Suppressor macrophage treated with lipopolysaccharide for 1 hour (primary cell): ENCODE measurements at regions not wholly inside any gene's neighbourhood (a gene's known extent, or its start where the extent isn't known, plus 50 kb on each side); places are given as distances from the start of the nearest gene placed in this dataset.
"Not testable (repeated sequence)": the region's sequence is repeated elsewhere in the genome, so short reads cannot be mapped to it uniquely, and the experiment has no call there.

Source experiments
- DNase-seq, 3 donors: peaks; one replicate each; pipeline ENCODE4 v3.0.0-alpha.2; 2020 to 2022

DNA sequence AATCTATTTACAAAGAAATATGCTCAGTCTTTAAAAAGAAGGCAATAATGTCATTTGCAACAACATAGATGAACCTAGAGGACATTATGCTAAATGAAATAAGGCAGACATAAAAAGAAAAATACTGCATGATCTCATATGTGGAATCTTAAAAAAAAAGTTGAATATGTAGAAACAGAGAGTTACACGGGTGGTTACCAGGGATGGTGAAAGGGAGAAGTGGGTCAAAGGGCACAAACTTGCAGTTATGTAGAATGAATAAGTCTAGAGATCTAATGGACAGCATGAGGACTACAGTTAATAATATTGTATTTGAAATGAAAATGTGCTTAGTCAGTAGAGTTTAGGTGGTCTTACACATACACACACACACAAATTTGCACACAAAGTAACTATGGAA is 88.2 kb upstream of the CCDC71L start:
- DNase-seq: peak in 2 of 3 donors; percentile 26 to 39

DNA sequence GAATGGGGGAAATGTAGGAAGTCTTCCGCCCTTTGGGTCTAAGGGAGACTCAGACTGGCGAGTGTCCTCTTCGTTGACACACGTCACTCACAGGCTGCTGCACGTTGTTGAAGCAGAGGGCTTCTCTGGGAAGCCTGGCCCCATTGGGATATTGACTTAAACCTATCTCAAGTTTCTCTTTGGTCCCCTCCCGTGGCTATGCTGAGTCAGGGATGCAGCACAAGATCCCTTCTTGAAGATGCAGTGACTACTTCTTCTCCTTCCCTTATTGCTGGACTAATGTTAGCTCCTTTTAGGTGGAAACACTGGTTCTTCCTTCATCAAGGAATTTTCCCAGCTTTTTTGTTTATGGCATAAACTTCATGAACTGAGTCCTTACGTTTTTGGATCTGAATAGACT is 89.8 kb upstream of the CCDC71L start:
- no peak for DNase-seq

DNA sequence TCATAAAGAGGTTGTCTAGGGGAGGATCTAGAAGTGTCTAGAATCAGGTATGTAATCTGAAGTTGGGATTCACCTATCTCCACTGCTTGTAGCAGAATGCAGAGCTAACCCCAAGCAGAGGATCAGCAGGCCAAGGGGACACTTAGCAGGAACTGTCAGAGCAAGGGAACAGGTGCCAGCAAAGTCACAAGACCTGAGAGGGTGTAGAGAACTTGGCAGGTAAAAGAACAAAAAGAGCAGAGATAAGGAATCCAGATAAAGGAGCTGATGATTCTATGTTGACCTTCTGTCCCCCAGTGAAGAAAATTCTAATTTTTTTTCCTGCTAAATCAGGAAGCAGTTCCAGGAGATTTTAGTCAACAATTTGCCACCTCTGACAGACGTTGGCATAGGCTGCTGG is 91.4 kb upstream of the CCDC71L start:
- DNase-seq: no peak

DNA sequence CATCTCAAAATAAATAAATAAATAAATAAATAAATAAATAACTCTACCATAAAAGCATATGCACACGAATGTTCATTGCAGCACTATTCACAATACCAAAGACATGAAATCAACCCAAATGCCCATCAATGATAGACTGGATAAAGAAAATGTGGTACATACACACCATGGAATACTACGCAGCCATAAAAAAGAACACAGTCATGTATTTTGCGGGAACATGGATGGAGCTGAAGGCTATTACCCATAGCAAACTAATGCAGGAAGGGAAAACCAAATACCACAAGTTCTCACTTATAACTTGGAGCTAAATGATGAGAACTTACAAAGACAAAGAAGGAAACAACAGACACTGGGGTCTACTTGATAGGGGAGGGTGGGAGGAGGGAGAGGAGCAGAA is 94.1 kb upstream of the CCDC71L start:
- not testable (repeated sequence) for DNase-seq

DNA sequence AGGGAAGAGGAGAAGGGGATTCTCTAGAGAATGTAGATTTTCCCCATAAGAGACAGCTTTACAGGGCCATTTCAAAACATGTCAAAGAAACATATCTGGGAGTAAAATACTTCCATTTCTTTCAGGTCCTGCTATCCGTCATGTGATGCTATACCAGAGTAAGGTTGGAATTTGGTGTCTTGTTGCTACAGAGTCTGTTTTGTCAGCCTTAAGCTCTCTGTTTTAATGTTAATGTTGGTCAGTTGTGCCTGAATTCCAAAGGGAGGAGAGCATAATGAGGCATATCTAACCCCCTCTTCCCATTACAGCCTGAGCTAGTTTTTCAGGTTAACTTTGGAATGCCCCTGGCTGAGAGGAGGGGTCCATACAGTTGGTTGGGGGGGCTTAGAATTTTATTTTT is 94.7 kb upstream of the CCDC71L start:
- no peak for DNase-seq

DNA sequence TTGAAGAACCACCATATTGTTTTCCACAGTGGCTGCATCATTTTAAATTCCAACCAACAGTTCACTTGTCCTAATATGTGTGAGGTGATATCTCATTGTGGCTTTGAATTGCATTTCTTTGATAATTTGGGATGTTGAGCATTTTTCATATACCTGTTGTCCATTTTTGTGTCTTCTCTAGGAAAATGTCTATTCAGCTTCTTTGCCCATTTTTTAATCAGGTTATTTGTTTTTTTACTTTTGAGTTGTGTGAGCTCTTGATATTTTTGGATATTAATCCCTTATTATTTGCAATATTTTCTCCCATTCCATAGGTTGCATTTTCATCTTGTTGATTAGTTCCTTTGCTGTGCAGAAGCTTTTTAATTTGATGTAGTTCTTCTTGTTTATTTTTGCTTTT is 95.1 kb upstream of the CCDC71L start:
- no peak for DNase-seq

DNA sequence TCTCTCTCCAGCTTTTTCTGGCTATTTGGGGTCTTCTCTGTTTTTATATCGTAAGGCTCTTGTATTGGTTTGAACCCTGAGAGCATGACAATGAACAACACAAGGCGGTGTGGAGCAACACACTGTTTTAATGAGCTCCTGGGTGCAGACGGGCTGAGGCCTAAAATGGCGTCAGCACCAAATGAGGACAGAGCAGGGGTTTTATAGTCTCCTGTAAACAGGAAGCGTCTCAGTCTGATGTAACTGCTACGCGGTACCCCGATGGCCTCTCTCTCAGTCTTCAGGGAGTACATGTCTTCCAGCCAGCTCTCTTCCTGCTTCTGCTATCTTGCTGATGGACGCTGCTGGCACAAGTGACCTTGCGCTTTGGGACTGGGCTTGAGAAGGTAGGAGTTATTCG is 95.9 kb upstream of the CCDC71L start:
- no peak for DNase-seq

DNA sequence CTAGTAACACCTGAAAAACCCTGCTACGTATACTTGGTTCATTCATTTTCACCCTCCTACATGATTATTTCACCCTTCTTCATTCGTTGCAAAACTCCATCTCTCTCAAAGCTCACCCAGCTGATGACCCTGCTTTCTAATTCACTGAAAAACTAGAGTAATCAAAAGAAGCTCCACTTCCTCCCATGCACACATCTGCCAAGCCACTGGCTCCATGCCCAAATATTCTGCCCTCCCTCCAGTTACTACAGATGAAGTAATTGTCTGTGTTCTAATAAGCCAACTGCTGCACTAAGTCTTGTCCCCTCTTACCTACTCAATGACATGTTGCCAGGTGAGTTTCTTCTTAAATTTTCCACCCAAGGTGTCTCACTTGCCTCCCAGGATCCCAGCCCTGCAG is 96.9 kb upstream of the CCDC71L start:
- peak; percentile 26 to 51 (median 50) for DNase-seq

DNA sequence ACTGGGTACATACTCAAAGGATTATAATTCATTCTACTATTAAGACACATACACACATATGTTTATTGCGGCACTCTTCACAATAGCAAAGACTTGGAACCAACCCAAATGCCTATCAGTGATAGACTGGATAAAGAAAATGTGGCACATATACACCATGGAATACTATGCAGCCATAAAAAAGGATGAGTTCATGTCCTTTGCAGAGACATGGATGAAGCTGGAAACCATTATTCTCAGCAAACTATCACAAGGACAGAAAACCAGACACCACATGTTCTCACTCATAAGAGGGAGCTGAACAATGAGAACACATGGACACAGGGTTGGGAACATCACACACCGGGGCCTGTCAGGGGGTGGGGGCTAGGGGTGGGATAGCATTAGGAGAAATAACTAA is 101.9 kb upstream of the CCDC71L start:
- not testable (repeated sequence) for DNase-seq

DNA sequence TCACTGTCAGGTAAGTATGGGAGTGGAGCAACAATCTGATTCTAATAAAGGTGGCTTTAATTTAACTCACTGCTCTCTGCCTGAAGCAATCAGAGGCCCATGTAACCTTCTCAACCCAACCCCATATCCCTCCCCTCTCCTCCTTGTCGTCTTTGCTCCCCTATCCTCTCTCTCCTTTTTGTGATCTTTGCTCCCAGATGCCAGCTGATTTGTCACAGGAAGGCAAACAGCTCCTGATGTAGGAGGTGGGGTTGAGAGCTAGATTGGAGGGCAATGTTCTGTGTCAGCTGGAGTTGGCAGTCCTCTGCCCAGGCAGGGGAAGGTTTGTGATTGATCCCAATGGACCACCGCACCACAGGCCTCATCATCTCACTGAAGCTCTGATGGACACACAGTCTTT is 101.4 kb upstream of the PIK3CG start:
- no peak for DNase-seq

DNA sequence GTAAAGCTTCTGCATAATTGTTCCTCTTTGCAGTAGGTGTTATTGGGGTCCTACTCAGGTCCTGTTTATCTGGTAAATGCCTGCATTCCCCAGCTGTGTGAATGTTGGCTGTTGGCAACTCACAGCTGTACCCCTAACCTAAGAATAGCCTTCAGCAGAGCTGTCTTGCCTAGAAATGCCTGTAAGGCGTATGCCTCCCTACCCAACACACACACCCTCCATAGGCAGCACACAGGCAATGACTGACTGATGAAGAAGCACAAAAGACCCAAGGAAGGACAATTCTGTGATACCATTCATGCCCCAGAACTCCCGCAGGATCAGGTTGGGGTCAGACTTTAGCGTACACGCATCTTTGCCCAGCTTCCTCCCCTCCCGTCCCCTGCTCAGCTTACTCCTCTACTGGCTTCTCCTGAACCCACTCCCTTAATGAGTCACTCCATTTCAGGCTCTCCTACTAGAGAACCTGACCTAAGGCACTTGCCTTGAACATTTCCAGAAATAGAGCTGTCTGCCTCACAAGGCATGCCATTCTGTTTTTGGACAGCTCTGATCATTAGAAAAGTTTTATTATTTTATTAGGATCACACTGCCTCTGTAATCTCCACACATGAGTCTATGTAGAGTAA is 99.2 kb upstream of the PIK3CG start:
- no peak for DNase-seq

DNA sequence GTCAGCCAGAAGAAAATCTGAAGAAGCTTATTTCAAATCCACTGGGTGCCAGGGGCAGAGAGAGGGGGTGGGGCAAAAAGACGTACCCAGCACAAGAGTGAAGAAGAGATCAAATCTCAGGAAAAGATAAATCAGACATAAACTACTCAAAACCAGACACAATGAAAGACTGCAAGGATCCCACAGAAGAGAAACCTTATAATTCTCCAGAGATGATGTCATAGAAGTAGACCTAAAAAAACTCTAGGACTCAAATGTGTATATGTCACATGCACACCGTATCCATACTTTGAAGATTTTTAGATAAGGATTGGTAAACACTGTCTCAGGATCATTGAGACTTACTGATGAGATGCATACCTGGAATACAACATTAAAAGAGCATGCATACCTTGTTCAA is 98.5 kb upstream of the PIK3CG start:
- DNase-seq: no peak

DNA sequence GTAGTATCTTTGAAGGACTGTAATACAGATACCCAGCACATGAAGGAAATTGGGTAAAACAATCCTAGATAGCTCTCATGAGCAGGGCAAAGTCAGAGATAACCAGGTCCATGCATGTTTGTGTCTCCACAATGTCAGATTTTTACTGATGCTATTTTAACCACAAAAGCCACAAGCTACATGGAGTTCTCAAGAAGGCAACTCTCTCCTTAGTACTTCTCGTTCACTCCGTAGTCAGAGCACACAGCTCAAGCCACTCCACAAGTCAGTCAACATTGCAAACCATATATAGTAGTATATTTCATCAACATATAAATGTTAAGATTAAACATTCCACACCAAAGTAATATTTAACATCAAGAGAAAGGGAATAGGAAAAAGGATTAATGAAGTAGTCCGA is 98.0 kb upstream of the PIK3CG start:
- no peak for DNase-seq

DNA sequence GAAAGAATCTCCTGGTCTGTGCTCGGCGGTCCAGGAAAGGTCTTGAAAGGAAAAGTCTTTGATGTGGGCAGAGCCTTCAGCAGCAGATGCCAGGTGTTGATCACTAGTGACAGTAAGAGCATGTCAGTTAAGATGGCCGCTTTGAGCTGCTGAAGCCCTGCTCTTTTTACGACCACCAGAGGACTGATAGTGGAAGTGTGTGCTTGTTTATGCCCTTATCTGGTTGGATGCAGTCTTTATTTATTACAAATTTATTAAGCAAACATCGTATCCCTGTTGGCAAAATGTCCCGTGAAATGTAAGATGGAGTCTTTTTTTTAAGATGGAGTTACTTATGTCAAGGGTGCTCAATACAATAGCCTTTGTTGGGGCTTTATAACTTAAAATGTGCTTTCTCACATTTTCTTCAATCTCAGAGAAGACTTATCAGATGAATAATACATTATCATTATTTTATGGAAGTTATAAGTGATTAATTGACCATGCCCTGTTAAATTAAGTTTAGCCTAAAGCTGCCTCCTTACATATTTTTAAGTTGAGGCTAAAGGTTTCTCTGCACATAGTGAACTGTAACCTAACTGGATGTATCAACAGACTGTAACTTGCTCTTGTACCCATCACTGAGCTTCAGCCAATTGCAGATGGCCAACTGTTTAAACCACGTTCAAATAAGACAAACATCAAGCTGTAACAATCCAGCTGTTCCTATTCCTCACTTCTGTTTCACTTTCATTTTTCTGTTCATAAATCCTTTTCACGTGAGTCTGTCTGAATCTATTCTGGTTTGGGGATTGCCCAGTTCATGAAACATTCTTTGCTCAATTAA is 97.4 kb upstream of the PIK3CG start:
- DNase-seq: peak; percentile 57 to 87 (median 78)

DNA sequence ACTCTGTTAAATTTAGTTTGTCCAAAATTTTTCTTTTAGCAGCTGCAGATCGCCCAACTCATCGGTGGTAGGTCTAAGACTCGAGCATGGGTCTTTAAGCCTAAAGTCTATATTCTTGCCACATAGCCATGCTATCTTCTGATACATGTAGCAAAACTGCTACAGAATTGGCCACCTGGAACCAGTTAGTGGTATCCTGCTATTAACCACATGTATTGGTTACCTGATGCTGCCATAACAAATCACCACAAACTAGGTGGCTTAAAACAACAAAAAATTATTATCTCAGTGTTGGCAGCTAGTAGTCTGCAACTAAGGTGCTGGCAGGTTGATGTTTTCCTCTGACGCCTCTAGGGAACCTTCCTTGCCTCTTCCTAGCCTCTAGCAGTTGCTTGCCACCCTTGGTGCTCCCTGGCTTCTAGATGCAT is 96.7 kb upstream of the PIK3CG start:
- DNase-seq: no peak

DNA sequence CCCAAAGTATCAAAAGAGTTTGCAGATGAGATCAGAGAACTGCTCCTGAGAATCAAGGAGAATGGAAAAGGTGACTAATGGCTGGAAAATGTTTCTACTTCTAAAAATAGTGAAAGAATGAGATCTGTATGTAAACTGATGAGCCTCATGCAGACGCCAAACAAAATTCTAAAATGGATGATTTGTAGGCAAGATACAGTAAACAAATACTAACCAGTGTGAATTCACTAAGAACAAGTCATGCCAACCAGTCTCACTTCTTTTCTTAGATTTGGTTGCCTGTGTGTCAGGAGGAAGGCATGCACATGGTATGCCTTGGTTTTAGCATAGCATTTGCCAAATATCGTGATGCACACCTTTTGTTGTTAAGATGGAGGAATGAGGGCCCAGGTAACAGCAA is 94.9 kb upstream of the PIK3CG start:
- DNase-seq: no peak

DNA sequence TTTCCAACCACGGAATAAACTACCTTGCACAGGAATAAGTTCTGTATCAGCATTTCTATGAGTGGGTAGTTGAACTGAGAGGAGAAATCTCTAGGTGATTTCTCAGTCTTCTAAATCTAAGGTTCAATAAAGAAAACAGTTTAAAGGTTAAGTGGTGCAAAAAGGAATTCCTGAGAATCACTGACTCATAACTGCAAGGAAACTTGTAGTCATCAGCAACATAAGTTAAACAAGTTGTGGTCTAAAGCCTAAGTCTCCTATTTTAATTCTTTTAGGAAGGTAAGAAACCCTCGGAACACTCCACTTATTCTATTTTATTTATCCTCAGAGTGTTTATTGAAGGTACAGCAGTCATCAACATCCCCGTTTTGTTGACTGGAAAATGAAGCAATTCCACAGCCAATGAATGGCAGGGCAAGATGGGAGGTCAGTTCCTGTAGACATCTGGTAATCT is 92.4 kb upstream of the PIK3CG start:
- DNase-seq: peak; percentile 23 to 58 (median 50)

DNA sequence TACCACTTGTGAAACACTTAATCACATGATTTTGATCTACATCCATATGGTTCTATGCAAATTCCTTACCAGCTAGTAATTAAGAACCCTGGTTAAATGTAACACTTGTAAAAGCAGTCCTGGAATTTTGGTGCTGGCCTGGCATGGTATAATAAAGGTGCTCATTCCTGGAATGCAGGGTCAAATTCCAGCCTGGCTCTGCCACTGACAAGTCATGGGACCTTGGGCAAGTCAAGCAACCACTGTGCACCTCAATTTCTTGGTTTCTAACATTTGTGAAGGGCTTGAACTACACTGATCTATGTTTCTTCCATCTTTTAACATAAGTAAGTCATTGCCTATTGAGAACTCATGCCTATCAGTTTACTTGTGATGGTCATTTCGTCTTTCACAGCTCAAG is 91.9 kb upstream of the PIK3CG start:
- no peak for DNase-seq

DNA sequence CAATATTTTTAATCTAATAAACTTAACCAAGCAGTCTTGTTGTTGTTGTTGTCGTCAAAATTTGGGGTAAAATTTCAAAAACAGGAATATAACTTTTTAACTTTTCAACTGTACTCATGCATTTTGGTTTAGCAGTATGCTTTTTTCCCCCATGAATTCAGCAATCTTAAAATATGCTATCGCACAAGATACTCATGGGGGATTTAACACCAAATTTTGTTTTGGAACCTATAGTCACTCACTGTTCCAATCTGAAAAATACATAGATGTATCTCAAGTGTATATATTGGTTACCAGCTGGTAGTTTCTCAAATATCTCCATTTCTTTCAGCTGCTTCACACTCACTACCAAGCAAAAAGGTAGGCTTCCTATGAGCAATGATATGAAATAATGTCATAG is 91.4 kb upstream of the PIK3CG start:
- no peak for DNase-seq

DNA sequence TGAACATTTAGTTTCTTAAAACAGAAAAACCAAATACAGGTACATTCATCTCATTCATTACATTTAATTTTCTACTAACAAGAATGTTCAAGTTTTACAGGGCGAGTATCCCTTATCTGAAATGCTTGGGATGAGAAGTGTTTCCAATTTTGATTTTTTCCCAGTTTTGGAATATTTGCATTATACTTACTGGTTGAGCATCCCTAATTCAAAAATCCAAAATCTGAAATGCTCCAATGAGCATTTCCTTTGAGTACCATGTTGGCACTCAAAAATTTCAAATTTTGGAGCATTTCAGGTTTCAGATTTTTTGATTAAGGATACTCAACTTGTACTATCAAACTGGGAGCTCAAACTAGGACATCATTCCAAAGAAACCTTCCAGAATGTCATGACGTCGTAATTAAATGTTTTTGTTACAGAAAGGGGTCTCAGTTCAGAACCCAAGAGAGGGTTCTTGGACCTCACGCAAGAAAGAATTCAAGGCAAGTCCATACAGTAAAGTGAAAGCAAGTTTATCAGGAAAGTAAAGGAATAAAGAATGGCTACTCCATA is 90.8 kb upstream of the PIK3CG start:
- DNase-seq: no peak

DNA sequence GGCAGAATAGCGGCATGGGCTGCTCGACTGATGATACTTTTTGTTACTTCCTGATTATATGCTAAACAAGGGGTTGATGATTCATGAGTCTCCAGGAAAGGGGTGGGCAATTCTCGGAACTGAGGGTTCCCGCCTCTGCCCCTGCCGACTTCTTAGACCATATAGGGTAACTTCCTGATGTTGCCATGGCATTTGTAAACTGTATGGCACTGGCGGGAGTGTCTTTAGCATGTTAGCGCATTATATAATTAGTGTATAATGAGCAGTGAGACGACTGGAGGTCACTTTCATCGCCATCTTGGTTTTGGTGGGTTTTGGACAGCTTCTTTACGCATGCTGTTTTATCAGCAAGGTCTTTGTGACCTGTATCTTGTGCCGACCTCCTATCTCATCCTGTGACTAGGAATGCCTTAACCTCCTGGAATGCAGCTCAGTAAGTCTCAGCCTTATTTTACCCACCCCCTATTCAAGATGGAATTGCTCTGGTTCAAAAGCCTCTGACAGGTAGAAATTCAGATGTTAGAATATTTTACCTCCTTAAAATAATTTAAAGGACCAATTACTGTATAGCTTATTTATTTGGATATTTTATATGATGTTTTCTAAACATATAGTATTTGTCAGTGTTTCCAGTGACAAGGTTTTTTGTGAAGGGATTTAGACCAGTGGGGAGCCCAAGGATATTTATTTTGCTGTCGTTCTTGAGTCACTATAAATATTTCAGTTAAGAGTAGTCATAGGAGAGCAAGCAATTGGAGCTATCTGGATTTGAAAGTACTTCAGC is 90.1 kb upstream of the PIK3CG start:
- peak; percentile 58 to 65 (median 62) for DNase-seq

DNA sequence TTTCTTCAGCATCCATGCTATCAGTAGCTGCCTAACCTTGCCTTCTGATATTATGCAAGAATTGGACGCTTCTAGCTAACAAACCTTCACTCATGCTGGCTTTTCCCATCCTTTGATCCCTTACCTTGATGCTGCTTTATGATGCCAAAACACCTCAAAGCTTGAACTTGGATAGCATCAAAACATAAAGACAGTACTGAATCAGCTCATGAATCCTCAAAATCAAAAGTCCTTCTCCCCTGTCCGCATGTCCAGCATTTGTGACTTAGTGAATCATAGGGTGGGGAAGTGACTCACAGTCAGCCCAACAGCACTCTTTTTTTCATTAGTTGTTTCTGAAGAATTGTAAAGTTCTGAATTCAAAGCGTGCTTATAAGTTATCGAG is 89.5 kb upstream of the PIK3CG start:
- DNase-seq: peak; percentile 69 to 80 (median 79)

DNA sequence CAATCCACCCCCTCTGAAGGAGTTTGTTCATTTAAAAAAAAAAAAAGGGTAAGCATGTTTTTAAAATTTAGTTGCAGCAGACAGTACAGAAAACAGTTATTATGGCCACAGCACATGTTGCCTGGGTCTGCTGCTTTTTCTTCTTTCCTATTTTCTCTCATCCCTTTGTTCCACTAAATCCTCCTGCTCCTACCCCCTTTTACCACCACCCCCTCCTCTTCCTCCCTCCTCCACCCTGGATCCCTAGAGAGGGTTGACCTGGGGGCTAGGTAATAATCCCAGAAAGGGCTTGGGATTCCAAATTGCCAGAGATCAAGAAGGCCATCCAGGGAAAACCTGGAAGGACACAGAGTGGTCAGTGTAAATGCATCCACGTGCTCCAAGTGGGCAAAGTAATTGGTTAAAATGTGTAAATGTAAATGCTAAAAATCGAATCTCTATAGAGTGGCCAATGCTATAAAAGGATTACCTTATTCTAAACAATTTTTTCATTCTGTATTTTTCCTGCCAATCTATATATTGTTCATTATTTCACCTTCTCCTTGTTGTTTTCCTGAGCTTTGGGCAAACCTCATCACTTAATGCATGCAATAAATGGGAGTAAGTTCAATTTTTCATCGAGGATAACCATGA is 89.0 kb upstream of the PIK3CG start:
- no peak for DNase-seq
